ENCODE measurements at regions not wholly inside any gene's neighbourhood (a gene's known extent, or its start where the extent isn't known, plus 50 kb on each side); places are given as distances from the start of the nearest gene placed in this dataset.
"Not testable (repeated sequence)": the region's sequence is repeated elsewhere in the genome, so short reads cannot be mapped to it uniquely, and the experiment has no call there.

GRCh38 chr14:34103176-34103575 lies 152.3 kb upstream of the EGLN3 start:
- no peak for DNase-seq

GRCh38 chr14:34099635-34100034 lies 148.8 kb upstream of the EGLN3 start:
- no peak for DNase-seq

GRCh38 chr14:34098985-34099349 lies 148.1 kb upstream of the EGLN3 start:
- no peak for DNase-seq

- DNase-seq: peak in 39 of 56 donors; percentile 5 to 76 (median 32)
These were observed 147.4 kb upstream of the EGLN3 start for GRCh38 chr14:34098045-34098984.

- DNase-seq: no peak
These were observed 146.8 kb upstream of the EGLN3 start for GRCh38 chr14:34097644-34098043.

GRCh38 chr14:34094384-34094783 lies 143.5 kb upstream of the EGLN3 start:
- no peak for DNase-seq

- no peak for DNase-seq
These were observed 143.0 kb upstream of the EGLN3 start for GRCh38 chr14:34093883-34094282.

- DNase-seq: no peak
These were observed 139.6 kb upstream of the EGLN3 start for GRCh38 chr14:34090451-34090850.

GRCh38 chr14:34088914-34089313 lies 138.0 kb upstream of the EGLN3 start:
- DNase-seq: no peak

- no peak for DNase-seq
These were observed 136.7 kb upstream of the EGLN3 start for GRCh38 chr14:34087571-34087970.

- no peak for DNase-seq
These were observed 135.4 kb upstream of the EGLN3 start for GRCh38 chr14:34086223-34086757.

- no peak for DNase-seq
These were observed 134.8 kb upstream of the EGLN3 start for GRCh38 chr14:34085695-34086094.

- no peak for DNase-seq
These were observed 130.8 kb upstream of the EGLN3 start for GRCh38 chr14:34081576-34082136.

- DNase-seq: no peak
These were observed 130.3 kb upstream of the EGLN3 start for GRCh38 chr14:34081101-34081575.

GRCh38 chr14:34079643-34080042 lies 128.8 kb upstream of the EGLN3 start:
- not testable (repeated sequence) for DNase-seq

- DNase-seq: peak in 1 of 56 donors; percentile 8
These were observed 127.4 kb upstream of the EGLN3 start for GRCh38 chr14:34078117-34078743.

GRCh38 chr14:34075826-34076225 lies 125.0 kb upstream of the EGLN3 start:
- DNase-seq: no peak

GRCh38 chr14:34075042-34075744 lies 124.3 kb upstream of the EGLN3 start:
- no peak for DNase-seq

- no peak for DNase-seq
These were observed 122.0 kb upstream of the EGLN3 start for GRCh38 chr14:34072921-34073320.

GRCh38 chr14:34072401-34072800 lies 121.5 kb upstream of the EGLN3 start:
- no peak for DNase-seq

GRCh38 chr14:34070917-34071407 lies 120.1 kb upstream of the EGLN3 start:
- no peak for DNase-seq
